ENCODE measurements at regions not wholly inside any gene's neighbourhood (a gene's known extent, or its start where the extent isn't known, plus 50 kb on each side); places are given as distances from the start of the nearest gene placed in this dataset.

DNA sequence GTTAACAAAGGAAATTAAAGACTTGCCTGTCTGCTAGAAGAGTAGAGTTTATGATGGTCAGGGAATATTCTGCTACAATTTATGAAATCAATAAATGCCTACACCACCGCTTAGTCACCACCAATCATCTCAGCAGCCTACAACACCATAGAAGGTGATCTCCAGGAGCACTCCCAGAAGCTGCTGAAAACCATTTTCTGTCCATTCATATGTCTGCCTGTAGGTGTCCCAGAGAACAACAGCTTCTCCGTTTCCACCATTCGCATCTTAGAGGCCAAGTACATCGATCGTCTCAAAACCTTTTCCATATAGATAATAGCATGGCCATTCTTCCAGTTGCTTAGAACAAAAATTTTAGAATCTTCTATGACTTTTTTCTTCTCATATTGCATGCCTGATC is 303.4 kb downstream of the KCNC2 start:
- TF ChIP-seq, protein P1, sequence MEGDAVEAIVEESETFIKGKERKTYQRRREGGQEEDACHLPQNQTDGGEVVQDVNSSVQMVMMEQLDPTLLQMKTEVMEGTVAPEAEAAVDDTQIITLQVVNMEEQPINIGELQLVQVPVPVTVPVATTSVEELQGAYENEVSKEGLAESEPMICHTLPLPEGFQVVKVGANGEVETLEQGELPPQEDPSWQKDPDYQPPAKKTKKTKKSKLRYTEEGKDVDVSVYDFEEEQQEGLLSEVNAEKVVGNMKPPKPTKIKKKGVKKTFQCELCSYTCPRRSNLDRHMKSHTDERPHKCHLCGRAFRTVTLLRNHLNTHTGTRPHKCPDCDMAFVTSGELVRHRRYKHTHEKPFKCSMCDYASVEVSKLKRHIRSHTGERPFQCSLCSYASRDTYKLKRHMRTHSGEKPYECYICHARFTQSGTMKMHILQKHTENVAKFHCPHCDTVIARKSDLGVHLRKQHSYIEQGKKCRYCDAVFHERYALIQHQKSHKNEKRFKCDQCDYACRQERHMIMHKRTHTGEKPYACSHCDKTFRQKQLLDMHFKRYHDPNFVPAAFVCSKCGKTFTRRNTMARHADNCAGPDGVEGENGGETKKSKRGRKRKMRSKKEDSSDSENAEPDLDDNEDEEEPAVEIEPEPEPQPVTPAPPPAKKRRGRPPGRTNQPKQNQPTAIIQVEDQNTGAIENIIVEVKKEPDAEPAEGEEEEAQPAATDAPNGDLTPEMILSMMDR (IDR thresholded peaks at IDR 0.05; ENCODE audit: low read depth, low read length) = peak; percentile 42
- TF ChIP-seq POLR2A (IDR thresholded peaks at IDR 0.05; ENCODE audit: extremely low read depth, insufficient read length) = no peak

Measured in NB4 (cell line).